Rectal smooth muscle tissue (tissue), 1 donor: ENCODE measurements at regions not wholly inside any gene's neighbourhood (a gene's known extent, or its start where the extent isn't known, plus 50 kb on each side); places are given as distances from the start of the nearest gene placed in this dataset.

Experiments used
- H3K27ac ChIP-seq: one replicate; pipeline ENCODE4 v1.7.0; 2013; ENCODE audit warnings: low read depth, low read length, inconsistent platforms
- H3K27me3 ChIP-seq: one replicate; pipeline ENCODE4 v1.7.0; 2013; ENCODE audit warnings: low read length; ENCODE audit not compliant: control insufficient read depth, insufficient read depth
- H3K36me3 ChIP-seq: one replicate; pipeline ENCODE4 v1.7.0; 2013; ENCODE audit warnings: low read length; ENCODE audit not compliant: control insufficient read depth, insufficient read depth
- H3K4me1 ChIP-seq: one replicate; pipeline ENCODE4 v1.7.0; 2013; ENCODE audit warnings: low read length; ENCODE audit not compliant: control insufficient read depth, insufficient read depth
- H3K4me3 ChIP-seq: one replicate; pipeline ENCODE4 v1.7.0; 2013; ENCODE audit warnings: low read length
- H3K9ac ChIP-seq: one replicate; pipeline ENCODE4 v1.7.0; 2013; ENCODE audit warnings: low read length

DNA sequence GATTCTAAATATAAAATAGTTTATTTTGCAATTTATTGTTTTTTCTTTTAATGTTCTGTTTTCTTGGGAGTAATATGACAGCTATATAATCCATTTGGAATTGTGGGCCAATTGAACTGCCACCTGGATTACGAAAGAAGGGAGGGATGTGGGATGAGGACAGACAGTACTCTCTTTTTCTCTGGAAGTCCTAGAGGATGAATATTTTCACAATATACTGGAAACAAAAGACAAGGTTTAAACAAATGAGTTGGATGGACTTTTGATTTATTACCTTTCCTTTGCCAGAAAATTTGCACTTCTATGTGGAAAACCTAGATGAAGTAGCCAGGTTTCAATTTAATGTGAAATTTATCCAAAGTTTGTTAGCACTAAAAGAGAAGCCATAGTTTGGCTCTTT, 325.5 kb upstream of the IMPG1 start:
- Histone ChIP-seq H3K27me3 (no peaks in the 10 kb centered on the region), H3K9ac (no peak overlapping the region), H3K27ac (no peak overlapping the region), H3K4me1 (no peaks in the 10 kb centered on the region), H3K36me3 (no peaks in the 10 kb centered on the region), H3K4me3 (no peak overlapping the region)

DNA sequence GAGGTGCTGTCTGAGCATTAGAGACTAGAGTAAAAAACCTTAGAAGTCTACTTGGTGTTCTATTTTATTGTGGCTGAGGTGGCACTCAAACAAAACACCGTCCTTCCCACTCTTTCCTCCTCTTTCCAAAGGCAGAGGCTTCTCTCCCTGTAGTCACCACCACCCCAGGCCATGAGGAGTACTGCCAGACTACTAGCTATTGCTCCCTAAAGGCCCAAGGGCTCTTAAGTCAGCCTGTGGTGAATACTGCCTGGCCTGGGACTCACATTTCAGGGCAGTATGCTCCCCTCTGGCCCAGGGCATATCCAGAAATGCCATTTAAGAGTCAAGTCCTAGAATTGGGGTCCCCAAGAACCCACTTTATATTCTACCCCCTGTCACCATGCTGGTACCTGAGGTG, 309.7 kb upstream of the IMPG1 start:
- Histone ChIP-seq H3K27me3 (no peaks in the 10 kb centered on the region), H3K9ac (no peak overlapping the region)

DNA sequence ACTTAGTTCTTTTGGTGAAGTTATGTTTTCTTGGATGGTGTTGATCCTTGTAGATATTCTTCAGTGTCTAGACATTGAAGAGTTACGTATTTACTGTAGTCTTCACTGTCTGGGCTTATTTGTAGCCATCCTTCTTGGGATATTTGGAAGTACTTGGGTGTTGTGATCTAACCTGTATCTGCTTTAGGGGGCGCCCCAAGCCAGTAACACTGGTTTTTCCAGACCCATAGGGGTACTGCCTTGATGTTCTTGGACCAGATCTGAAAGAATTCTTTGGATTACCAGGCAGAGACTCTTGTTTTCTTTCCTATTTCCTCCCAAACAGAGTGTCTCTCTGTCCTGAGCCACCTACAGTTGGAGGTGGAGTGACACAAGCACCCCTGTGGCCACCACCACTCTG, 309.1 kb upstream of the IMPG1 start:
- no peaks in the 10 kb centered on the region for H3K4me1 ChIP-seq
- H3K27me3 ChIP-seq = no peaks in the 10 kb centered on the region
- no peak overlapping the region for H3K9ac ChIP-seq
- H3K4me3 ChIP-seq = no peak overlapping the region
- H3K36me3 ChIP-seq = no peaks in the 10 kb centered on the region
- H3K27ac ChIP-seq = no peak overlapping the region

More for the DNA sequence above, 309.7 kb upstream of the IMPG1 start:
- Histone ChIP-seq H3K4me3 (no peak overlapping the region), H3K4me1 (no peaks in the 10 kb centered on the region), H3K36me3 (no peaks in the 10 kb centered on the region), H3K27ac (no peak overlapping the region)

DNA sequence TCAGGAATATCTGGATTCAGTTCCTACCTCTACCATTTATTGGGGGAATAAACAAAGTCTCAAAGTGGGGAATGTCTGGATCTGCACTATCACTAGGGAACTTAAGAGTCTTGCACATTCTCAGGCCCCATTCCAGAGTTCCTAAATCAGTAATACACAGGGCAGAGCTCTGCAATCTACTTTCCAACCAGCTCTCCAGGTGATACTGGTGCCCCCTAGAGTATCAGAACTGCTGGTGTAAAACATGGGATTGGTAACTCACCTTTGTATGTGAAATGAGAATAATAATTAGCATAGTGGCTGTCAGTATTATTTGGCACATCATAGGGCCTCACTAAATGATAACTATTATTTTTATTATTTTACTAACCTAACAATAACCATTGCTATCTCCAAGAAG, 278.8 kb upstream of the IMPG1 start:
- H3K27ac ChIP-seq = no peak overlapping the region
- no peaks in the 10 kb centered on the region for H3K36me3 ChIP-seq
- no peaks in the 10 kb centered on the region for H3K4me1 ChIP-seq
- no peaks in the 10 kb centered on the region for H3K27me3 ChIP-seq
- H3K9ac ChIP-seq = no peak overlapping the region
- H3K4me3 ChIP-seq = no peak overlapping the region

DNA sequence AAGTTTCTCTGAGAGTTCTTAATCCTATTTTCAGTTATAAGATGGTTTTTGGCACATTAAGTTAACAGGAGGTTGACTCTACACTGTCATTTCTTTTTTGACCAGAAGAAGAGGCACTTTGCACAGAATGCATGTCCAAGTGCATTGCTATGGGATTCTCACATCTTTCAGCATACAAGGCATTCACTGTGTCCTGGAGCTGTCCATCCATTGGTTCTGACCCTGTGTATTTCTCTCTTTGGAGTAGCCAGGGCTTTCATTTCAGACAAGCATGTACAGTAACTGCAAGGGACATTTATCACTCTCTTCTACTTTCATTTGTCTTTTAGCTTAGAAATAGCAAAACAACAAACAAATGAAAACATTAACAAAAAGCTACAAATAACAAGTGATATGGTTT, 275.1 kb upstream of the IMPG1 start:
- no peaks in the 10 kb centered on the region for H3K36me3 ChIP-seq
- no peaks in the 10 kb centered on the region for H3K4me1 ChIP-seq
- H3K27me3 ChIP-seq = no peaks in the 10 kb centered on the region
- no peak overlapping the region for H3K9ac ChIP-seq
- H3K27ac ChIP-seq = no peak overlapping the region
- H3K4me3 ChIP-seq = no peak overlapping the region

DNA sequence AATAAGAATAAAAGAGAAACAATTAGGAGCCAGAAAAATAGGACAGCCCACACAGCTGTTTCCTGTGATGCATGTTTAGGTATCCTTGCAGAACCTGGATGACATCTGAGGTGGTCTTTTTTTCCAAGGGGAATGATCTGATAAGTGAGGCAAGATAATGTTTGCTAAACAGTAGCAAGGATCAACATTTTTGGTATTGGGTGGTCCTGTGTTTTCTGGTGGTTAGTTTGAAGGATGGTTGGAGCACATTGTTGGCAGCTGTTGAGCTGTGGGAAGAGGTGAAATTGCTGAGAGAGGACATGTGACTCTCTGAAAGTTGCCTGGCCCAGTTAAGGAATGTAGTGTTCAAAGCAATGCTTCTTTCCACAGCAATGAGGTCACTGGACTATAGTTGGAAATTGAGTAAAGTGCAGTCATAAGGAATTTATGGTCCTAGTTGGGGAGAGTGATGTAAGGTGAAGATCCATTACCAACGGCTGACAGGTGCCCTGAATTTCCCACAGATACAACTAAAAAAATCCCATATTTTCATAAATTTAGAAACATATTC, 270.2 kb upstream of the IMPG1 start:
- no peak overlapping the region for H3K4me3 ChIP-seq
- no peaks in the 10 kb centered on the region for H3K4me1 ChIP-seq
- no peak overlapping the region for H3K27ac ChIP-seq
- H3K27me3 ChIP-seq = no peaks in the 10 kb centered on the region
- no peaks in the 10 kb centered on the region for H3K36me3 ChIP-seq
- H3K9ac ChIP-seq = no peak overlapping the region

DNA sequence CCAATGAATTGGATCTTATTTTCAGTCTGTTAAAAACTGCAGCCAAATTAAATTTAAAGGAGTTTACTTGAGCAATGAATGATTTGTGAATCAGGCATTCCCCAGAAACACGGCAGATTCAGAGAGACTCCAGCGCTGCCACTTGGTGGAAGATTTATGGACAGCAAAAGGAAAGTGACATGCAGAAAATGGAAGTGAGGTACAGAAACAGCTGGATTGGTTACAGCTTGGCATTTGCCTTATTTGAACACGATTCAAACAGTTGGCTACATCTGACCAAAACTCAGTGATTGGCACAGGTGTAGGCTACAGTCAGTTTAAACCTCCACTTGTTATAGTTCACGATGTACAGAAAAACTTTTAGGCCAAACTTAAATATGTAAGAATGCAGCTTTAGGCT, 257.6 kb upstream of the IMPG1 start:
- no peak overlapping the region for H3K9ac ChIP-seq
- no peaks in the 10 kb centered on the region for H3K4me1 ChIP-seq
- no peaks in the 10 kb centered on the region for H3K36me3 ChIP-seq
- H3K27me3 ChIP-seq = no peaks in the 10 kb centered on the region
- H3K27ac ChIP-seq = no peak overlapping the region
- no peak overlapping the region for H3K4me3 ChIP-seq

DNA sequence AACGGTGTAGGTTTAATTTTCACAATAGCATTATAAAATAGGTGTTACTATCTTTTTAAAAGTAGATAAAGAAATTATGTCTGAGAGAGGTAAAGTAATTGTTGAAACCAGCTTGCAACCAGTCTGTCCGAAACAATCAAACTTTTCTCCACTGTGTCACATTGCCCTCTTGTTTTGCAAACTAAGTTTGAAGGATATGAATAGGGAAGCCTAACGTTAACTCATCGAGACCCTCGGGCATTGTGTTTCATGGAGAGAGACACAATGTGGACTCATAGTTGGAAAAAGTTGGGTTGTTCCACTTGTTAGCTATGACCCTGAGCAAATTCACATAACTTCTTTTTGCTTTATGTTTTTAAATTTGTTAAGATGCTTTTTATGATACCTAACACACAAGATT, 254.4 kb upstream of the IMPG1 start:
- no peaks in the 10 kb centered on the region for H3K4me1 ChIP-seq
- no peaks in the 10 kb centered on the region for H3K27me3 ChIP-seq

More for the DNA sequence above, 254.4 kb upstream of the IMPG1 start:
- H3K27ac ChIP-seq = no peak overlapping the region
- no peak overlapping the region for H3K9ac ChIP-seq
- no peaks in the 10 kb centered on the region for H3K36me3 ChIP-seq
- no peak overlapping the region for H3K4me3 ChIP-seq
